GM12891 (cell line): ENCODE measurements at regions not wholly inside any gene's neighbourhood (a gene's known extent, or its start where the extent isn't known, plus 50 kb on each side); places are given as distances from the start of the nearest gene placed in this dataset.

Source experiments
- POLR2A ChIP-seq: IDR thresholded peaks from 2 replicates; pipeline ENCODE4 v1.6.1; 2011; ENCODE audit warnings: low read depth, low read length, control low read depth
- POLR2AphosphoS5 ChIP-seq: IDR thresholded peaks from 2 replicates; pipeline ENCODE4 v1.6.1; 2011; ENCODE audit warnings: low read depth, low read length, control low read depth
- POU2F2 ChIP-seq: IDR thresholded peaks from 2 replicates; pipeline ENCODE4 v1.6.1; 2011; ENCODE audit warnings: low read depth, mild to moderate bottlenecking, control low read depth, low read length, moderate library complexity

GRCh38 chr12:127025545-127025944 is 1241.4 kb upstream of the TMEM132C start:
- TF ChIP-seq POLR2A, result no peak
- TF ChIP-seq POU2F2, result no peak
- TF ChIP-seq POLR2AphosphoS5, result no peak
